HepG2 (cell line): ENCODE measurements at regions not wholly inside any gene's neighbourhood (a gene's known extent, or its start where the extent isn't known, plus 50 kb on each side); places are given as distances from the start of the nearest gene placed in this dataset.

Source experiments
- ARID5B ChIP-seq: IDR thresholded peaks from 2 replicates; pipeline ENCODE4 v1.4.0; 2020; ENCODE audit warnings: mild to moderate bottlenecking, missing genetic modification reagents
- ATAD3A ChIP-seq: sonication (generic); formaldehyde crosslinking; IDR thresholded peaks from 2 replicates; pipeline ENCODE4 v1.4.0; 2020; ENCODE audit warnings: missing genetic modification reagents
- FOXK1 ChIP-seq: sonication (generic); formaldehyde crosslinking; IDR thresholded peaks from 2 replicates; pipeline ENCODE4 v1.4.0; 2020; ENCODE audit warnings: low read depth, missing genetic modification reagents, borderline replicate concordance
- HMG20B ChIP-seq: conservative IDR thresholded peaks from 2 replicates; pipeline ENCODE4 v1.6.1; 2016; ENCODE audit warnings: missing genetic modification reagents, missing compliant biosample characterization
- HOXA5 ChIP-seq: sonication (generic); formaldehyde crosslinking; IDR thresholded peaks from 2 replicates; pipeline ENCODE4 v1.4.0; 2020; ENCODE audit warnings: missing genetic modification reagents
- JUNB ChIP-seq: sonication (generic); formaldehyde crosslinking; IDR thresholded peaks from 2 replicates; pipeline ENCODE4 v1.8.0; 2022; ENCODE audit warnings: missing genetic modification reagents, mild to moderate bottlenecking, borderline replicate concordance
- MTERF4 ChIP-seq: sonication (generic); formaldehyde crosslinking; IDR thresholded peaks from 2 replicates; pipeline ENCODE4 v1.8.0; 2023; ENCODE audit warnings: mild to moderate bottlenecking, missing genetic modification reagents
- MTF1 ChIP-seq: sonication (generic); formaldehyde crosslinking; IDR thresholded peaks from 2 replicates; pipeline ENCODE4 v1.5.0; 2020; ENCODE audit warnings: missing genetic modification reagents
- PAWR ChIP-seq: sonication (generic); formaldehyde crosslinking; IDR thresholded peaks from 2 replicates; pipeline ENCODE4 v1.4.0; 2020; ENCODE audit warnings: missing genetic modification reagents, mild to moderate bottlenecking, borderline replicate concordance
- PPARG ChIP-seq: conservative IDR thresholded peaks from 2 replicates; pipeline ENCODE4 v1.6.1; 2016; ENCODE audit warnings: missing biosample characterization, missing genetic modification reagents
- SMARCE1 ChIP-seq: fragments of 450-650 bp; IDR thresholded peaks from 2 replicates; pipeline ENCODE4 v1.6.1; 2017; ENCODE audit warnings: borderline replicate concordance
- TEAD2 ChIP-seq: sonication (generic); formaldehyde crosslinking; IDR thresholded peaks from 2 replicates; pipeline ENCODE4 v1.9.0; 2021; ENCODE audit warnings: missing genetic modification reagents
- TRIM22 ChIP-seq: fragments of 450-650 bp; IDR thresholded peaks from 2 replicates; pipeline ENCODE4 v1.6.1; 2017
- U2AF1 ChIP-seq: fragments of 200-400 bp; formaldehyde crosslinking; optimal IDR thresholded peaks from 2 replicates; pipeline ENCODE3; 2017; ENCODE audit warnings: mild to moderate bottlenecking, low read depth, low read length
- YEATS4 ChIP-seq: sonication (generic); formaldehyde crosslinking; IDR thresholded peaks from 2 replicates; pipeline ENCODE4 v1.4.0; 2020; ENCODE audit warnings: missing genetic modification reagents, borderline replicate concordance
- ZBTB34 ChIP-seq: sonication (generic); formaldehyde crosslinking; IDR thresholded peaks from 2 replicates; pipeline ENCODE4 v1.8.0; 2022; ENCODE audit warnings: mild to moderate bottlenecking, missing genetic modification reagents
- ZFP36L1 ChIP-seq: sonication (generic); formaldehyde crosslinking; IDR thresholded peaks from 2 replicates; pipeline ENCODE4 v1.8.0; 2022; ENCODE audit warnings: mild to moderate bottlenecking, missing genetic modification reagents, moderate library complexity
- ZNF10 ChIP-seq: sonication (generic); formaldehyde crosslinking; IDR thresholded peaks from 2 replicates; pipeline ENCODE4 v1.4.0; 2020; ENCODE audit warnings: mild to moderate bottlenecking, low read depth, missing genetic modification reagents, borderline replicate concordance
- ZNF230 ChIP-seq: sonication (generic); formaldehyde crosslinking; IDR thresholded peaks from 2 replicates; pipeline ENCODE4 v1.4.0; 2020; ENCODE audit warnings: mild to moderate bottlenecking, missing genetic modification reagents
- ZNF326 ChIP-seq: sonication (generic); formaldehyde crosslinking; IDR thresholded peaks from 2 replicates; pipeline ENCODE4 v1.4.0; 2020; ENCODE audit warnings: missing genetic modification reagents, borderline replicate concordance
- ZNF333 ChIP-seq: sonication (generic); formaldehyde crosslinking; IDR thresholded peaks from 2 replicates; pipeline ENCODE4 v1.4.0; 2020; ENCODE audit warnings: mild to moderate bottlenecking, missing genetic modification reagents, borderline replicate concordance
- ZNF564 ChIP-seq: sonication (generic); formaldehyde crosslinking; IDR thresholded peaks from 2 replicates; pipeline ENCODE4 v1.8.1; 2023; ENCODE audit warnings: mild to moderate bottlenecking, missing genetic modification reagents
- ZNF713 ChIP-seq: sonication (generic); formaldehyde crosslinking; IDR thresholded peaks from 2 replicates; pipeline ENCODE4 v1.4.0; 2020; ENCODE audit warnings: mild to moderate bottlenecking, missing genetic modification reagents
- TF ChIP-seq, protein P1 (sequence below): sonication (generic); formaldehyde crosslinking; IDR thresholded peaks from 2 replicates; pipeline ENCODE4 v1.5.0; 2020; ENCODE audit warnings: missing genetic modification reagents, mild to moderate bottlenecking, borderline replicate concordance

DNA sequence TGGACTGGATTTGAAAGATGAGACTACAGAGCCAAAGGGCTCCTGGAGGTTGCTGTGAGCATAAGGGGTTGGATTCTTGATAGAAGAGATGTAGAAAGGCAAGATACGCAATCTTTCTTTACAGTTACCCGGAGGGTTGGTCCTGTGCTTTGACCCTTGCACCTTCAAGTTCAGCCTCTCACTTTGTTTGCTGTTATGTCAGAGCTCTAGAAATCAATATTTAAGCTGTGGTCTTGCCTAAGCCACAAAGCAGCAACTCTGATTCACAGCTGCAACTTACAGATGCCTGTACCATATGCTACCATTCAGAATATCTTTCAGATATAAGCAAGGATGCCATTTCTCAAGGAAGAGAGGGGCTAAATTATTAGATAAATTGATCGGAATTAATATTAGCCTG lies 943.1 kb upstream of the LRRTM1 start (continued):
- TF ChIP-seq ATAD3A (CRISPR knock-in tag): no peak
- TF ChIP-seq TEAD2 (CRISPR knock-in tag): no peak
- TF ChIP-seq ZNF564: no peak
- TF ChIP-seq ZBTB34 (CRISPR knock-in tag): no peak
- TF ChIP-seq ZNF10 (CRISPR knock-in tag): no peak
- peak; percentile 64; the same call in 1 of the 2 replicates for TF ChIP-seq FOXK1 (CRISPR knock-in tag)
- TF ChIP-seq PPARG: no peak
- TF ChIP-seq TRIM22: no peak
- no peak for TF ChIP-seq HMG20B (CRISPR knock-in tag)
- no peak for TF ChIP-seq JUNB (CRISPR knock-in tag)
- no peak for TF ChIP-seq ZNF333 (CRISPR knock-in tag)
- no peak for TF ChIP-seq ZFP36L1 (CRISPR knock-in tag)
- no peak for TF ChIP-seq MTERF4 (CRISPR knock-in tag)
- TF ChIP-seq PAWR (CRISPR knock-in tag): no peak
- no peak for TF ChIP-seq SMARCE1
- no peak for TF ChIP-seq HOXA5 (CRISPR knock-in tag)
- TF ChIP-seq ZNF713 (CRISPR knock-in tag): no peak
- TF ChIP-seq ZNF230 (CRISPR knock-in tag): no peak
- TF ChIP-seq ZNF326: no peak
- no peak for TF ChIP-seq U2AF1
- TF ChIP-seq, protein P1, sequence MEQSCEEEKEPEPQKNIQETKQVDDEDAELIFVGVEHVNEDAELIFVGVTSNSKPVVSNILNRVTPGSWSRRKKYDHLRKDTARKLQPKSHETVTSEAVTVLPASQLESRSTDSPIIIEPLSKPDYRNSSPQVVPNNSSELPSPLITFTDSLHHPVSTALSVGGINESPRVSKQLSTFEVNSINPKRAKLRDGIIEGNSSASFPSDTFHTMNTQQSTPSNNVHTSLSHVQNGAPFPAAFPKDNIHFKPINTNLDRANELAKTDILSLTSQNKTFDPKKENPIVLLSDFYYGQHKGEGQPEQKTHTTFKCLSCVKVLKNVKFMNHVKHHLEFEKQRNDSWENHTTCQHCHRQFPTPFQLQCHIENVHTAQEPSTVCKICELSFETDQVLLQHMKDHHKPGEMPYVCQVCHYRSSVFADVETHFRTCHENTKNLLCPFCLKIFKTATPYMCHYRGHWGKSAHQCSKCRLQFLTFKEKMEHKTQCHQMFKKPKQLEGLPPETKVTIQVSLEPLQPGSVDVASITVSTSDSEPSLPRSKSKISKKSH: no peak
- no peak for TF ChIP-seq MTF1 (CRISPR knock-in tag)
- TF ChIP-seq YEATS4 (CRISPR knock-in tag): no peak
- peak; percentile 77 for TF ChIP-seq ARID5B (CRISPR knock-in tag)
